A673 (cell line): ENCODE measurements at regions not wholly inside any gene's neighbourhood (a gene's known extent, or its start where the extent isn't known, plus 50 kb on each side); places are given as distances from the start of the nearest gene placed in this dataset.

ENCODE experiments used
- CTCF ChIP-seq: fragments of 300-800, 200-600 bp; sonication (generic); conservative IDR thresholded peaks from 2 replicates; pipeline ENCODE4 v1.5.1; 2017; ENCODE audit warnings: low read depth, mild to moderate bottlenecking, antibody characterized with exemption, low read length, moderate library complexity, mixed read lengths
- EZH2 ChIP-seq: fragments of 200-600 bp; sonication (generic); IDR thresholded peaks from 2 replicates; pipeline ENCODE4 v1.6.1; 2017; ENCODE audit warnings: borderline replicate concordance, low read depth, mild to moderate bottlenecking, mixed read lengths, antibody characterized with exemption, low read length; ENCODE audit not compliant: poor library complexity, severe bottlenecking

GRCh38 chr15:69992348-69992747 is 105.4 kb downstream of the TLE3 start:
- TF ChIP-seq EZH2 (no peak), CTCF (no peak)
